GM19043 (cell line): ENCODE measurements at regions not wholly inside any gene's neighbourhood (a gene's known extent, or its start where the extent isn't known, plus 50 kb on each side); places are given as distances from the start of the nearest gene placed in this dataset.

ENCODE experiments used
- ATAC-seq: cut with Tn5 transposase; IDR thresholded peaks from one replicate; pipeline ENCODE4 v1.9.1; 2021; ENCODE audit warnings: low read depth; ENCODE audit not compliant: unreplicated experiment

- no peak for ATAC-seq
Observed at GRCh38 chr6:133583907-133584427, 304.9 kb upstream of the TCF21 start.

DNA sequence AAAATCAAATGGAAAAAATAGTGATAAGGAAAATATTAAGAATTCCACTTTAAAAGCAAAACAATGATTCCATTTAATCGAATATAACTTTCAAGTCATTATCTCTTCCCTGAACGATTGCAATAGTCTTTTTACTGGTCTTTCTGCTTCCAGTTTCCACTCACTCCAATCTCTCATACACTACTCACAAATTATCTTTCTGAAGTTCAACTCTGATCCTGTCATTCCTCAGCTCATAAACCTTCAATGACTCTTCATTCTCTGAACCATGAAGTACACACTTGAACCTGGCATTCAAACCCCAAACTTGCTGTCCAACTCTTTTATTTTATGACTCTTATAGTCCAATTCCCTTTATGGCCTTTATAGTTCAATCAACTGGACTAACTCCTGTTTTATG is 304.1 kb upstream of the TCF21 start:
- ATAC-seq = no peak

DNA sequence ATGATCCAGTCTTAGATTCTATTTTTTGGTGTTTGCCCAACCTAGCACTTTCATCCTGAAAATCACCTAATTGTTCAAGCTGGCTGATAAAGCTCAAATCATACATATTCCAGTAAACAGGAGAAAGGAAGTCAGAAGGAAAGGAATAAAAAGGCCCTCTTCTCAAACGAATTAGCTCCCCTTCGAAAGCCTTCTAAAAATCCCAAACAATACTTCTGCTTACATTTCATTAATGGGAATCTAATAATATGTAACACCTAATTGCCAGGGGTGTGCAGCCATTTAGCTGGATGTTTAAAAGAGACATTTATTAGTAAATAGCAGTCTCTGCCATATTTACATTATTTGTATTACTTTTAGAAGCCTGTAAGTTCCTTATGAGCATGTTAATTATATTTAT is 302.9 kb upstream of the TCF21 start:
- no peak for ATAC-seq

- ATAC-seq = no peak
Observed at GRCh38 chr6:133587546-133588160, 301.3 kb upstream of the TCF21 start.

DNA sequence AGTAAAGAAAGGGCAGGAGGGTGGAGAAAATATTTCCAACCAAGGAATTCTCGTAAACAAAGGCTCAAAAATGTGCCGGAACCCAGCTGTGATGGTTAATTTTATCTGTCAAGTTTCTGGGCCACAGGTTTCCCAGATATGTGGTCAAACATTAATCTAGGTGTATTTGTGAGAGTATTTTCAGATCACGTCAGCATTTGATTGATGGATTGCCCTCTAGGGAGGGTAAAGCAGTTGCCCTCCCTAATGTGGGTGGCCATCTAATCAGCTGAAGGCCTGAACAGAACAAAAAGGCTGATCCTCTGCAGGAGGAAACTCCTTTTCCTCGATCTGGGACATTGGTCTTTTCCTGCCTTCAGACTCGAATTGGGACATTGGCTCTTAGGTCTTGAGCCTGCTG is 298.7 kb upstream of the TCF21 start:
- no peak for ATAC-seq

DNA sequence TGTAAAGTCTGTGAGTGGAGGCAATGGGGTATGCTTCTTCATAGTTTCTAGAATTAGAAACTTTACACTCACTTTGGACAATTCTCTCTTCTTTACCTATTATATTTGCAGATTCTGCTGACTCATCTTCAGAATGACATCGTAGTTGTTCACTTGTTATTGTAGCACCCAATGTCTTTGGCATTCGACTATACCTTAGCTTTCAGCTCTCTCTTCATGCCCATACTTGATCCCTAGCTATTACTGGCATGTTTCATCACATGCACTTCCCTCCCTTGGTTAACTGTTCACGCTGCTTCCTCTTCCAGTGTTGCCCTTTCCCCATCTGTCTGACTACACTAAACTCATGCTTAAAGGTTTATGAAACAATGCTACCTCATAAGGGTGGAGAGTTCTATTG is 298.1 kb upstream of the TCF21 start:
- ATAC-seq = no peak

- ATAC-seq = no peak
Observed at GRCh38 chr6:133591275-133591674, 297.6 kb upstream of the TCF21 start.

- ATAC-seq = no peak
Observed at GRCh38 chr6:133594652-133595110, 294.2 kb upstream of the TCF21 start.

- no peak for ATAC-seq
Observed at GRCh38 chr6:133595111-133595761, 293.7 kb upstream of the TCF21 start.

DNA sequence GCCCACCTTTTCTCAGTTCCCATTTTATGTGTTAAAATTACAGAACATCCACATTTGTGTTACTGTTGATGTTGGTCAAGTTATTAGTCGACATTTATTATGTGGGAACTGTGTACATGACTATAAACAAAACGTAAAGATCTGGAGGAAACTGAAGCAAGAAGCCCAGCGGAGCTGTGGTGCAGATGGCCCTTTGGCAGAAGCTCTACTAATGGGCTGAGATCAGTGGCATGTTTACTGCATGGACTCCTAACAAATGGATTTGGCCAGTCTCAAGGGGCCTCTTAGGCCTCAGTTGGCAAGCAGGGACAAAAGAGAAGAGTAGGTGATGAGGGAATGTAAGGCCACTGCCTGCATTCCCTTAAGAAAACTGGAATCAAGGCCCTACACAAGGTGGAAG is 282.1 kb upstream of the TCF21 start:
- no peak for ATAC-seq

DNA sequence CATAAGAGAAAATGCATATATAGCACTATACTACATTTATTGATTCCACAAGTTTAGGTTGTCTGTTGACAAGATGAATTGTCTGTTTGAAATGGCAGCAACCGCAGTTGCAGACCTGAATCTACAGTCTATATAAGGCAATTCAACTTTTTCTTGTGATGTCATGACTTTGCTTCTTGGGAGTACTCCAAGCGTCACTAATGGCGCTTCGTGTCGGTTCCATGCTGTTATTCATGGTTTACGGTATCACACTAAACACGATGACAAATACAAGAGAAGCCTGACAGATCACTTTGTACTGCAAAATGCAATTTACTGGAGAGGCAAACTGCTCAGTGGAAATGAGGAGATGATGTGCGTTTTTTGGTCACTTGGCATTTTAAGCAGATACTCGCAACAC is 280.3 kb upstream of the TCF21 start:
- no peak for ATAC-seq

- no peak for ATAC-seq
Observed at GRCh38 chr6:133609415-133610226, 279.3 kb upstream of the TCF21 start.

DNA sequence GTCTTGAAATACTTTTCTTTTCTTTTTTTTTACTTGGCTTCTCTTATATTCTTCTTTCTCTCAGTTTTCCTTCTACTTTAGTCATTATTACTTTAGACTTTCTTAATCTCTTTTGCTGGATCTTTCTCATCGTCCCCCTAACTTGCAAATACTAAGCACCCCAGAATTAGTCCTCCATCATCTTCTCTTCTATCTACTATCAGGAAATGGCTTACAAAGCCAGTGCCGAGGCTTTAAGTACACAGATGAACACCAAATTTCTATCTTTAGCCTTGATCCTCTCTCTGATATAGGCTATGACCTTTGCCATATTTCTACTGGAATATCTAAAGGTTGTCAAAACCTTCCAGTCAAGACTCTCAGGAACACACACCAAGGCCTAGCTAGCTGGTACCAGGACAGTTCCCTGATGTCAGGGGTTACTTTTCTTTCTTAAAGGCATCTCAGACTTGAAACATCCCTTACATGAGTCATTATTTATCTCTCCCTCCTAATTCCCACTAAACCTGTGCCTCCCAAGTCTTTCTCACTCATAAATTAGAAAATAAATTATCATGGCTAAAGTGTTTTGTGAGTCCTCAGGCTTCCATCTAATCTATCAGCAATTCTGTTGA is 278.6 kb upstream of the TCF21 start:
- no peak for ATAC-seq

DNA sequence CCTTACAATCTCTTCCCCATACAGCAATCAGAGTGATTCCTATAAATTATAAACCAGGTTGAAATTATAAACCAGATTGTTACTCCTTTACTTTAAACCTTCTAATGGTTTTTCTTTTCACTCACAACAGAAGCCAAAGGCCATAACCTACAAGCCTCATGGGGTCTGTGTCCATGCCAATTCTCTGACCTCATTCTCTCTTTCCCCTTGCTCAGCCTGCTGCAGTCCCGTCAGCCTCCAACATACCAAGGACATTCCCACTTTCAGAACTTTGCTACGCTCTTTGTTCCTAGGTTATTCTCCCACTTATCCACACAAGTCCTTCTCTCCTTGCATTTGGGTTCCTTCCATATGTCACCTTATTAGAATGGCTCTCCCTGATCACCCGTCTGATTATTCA is 277.9 kb upstream of the TCF21 start:
- ATAC-seq = no peak

GRCh38 chr6:133612459-133612858 is 276.5 kb upstream of the TCF21 start:
- ATAC-seq = no peak

- ATAC-seq = no peak
Observed at GRCh38 chr6:133613211-133613610, 275.7 kb upstream of the TCF21 start.

- no peak for ATAC-seq
Observed at GRCh38 chr6:133621751-133622150, 267.2 kb upstream of the TCF21 start.

- ATAC-seq = no peak
Observed at GRCh38 chr6:133623065-133623464, 265.8 kb upstream of the TCF21 start.

DNA sequence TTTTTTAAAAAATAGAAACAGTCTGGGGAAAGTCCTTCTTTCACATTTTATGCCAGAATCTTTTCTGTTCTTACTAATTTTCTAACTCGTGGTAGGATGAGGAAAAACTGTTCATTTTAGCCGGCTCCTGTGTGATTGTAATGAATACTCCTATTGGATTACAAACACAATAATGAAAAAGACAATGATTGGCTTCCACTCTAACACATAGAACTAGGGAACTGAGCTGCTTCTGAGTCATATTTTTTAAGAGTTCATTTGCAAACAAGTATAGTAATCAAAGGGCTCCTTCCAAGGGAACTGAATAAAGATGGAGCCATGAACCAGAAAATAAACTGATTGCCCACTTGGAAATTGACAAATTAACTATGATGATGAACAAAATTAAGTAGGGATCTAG is 265.3 kb upstream of the TCF21 start:
- no peak for ATAC-seq

DNA sequence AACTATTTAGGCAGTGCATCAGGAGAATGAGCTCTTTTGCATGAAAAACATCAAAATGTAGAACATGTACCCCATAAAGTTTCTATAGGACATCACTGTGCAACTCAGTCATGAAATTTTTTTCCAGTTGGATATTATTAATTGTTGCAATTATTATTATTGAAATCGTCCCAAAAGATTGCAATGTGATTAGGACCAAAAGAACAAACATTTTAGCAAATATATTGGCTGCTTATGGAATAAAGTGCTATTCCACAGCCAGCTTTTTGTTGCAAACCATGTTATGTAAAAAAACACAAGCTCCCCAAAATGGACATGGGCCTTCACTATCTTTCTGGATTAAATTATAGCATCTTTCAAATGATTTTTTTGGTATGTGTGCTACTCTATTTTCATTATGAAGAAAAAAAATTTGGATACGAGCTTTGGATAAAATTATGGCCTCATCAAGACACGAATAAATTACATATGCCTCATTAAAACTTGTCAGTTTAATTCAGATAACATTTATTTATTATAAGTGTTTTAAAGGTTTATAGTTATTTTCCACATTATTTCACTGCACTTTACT is 262.7 kb upstream of the TCF21 start:
- no peak for ATAC-seq

- ATAC-seq = no peak
Observed at GRCh38 chr6:133629970-133630369, 258.9 kb upstream of the TCF21 start.
